ENCODE measurements at regions not wholly inside any gene's neighbourhood (a gene's known extent, or its start where the extent isn't known, plus 50 kb on each side); places are given as distances from the start of the nearest gene placed in this dataset.

- H3K27me3 ChIP-seq = peaks cover 0 to 46% (median 21%) of the 10 kb centered on the region in 3 donors
- intact Hi-C loops (cut with DNase I; ENCODE audit: low total_unique reads) = no loop called here
- TF ChIP-seq EP300 (IDR thresholded peaks at IDR 0.05) (no peak), CTCF (IDR thresholded peaks at IDR 0.05) (no peak), POLR2AphosphoS5 (IDR thresholded peaks at IDR 0.05) (no peak), POLR2A (IDR thresholded peaks at IDR 0.05) (no peak)
- DNase-seq = no peak
- H3K27ac ChIP-seq = no peak overlapping the region
- H3K4me1 ChIP-seq = no peaks in the 10 kb centered on the region
- no peaks in the 10 kb centered on the region for H3K36me3 ChIP-seq
- no peak overlapping the region for H3K4me3 ChIP-seq
- 48 to 62% (median 58%) methylated on average over 14 of the region's 14 CpGs for WGBS, 5 donors
- peaks cover 0 to 4% (median 0%) of the 10 kb centered on the region in 4 donors for H3K9me3 ChIP-seq
These were observed 70.8 kb downstream of the ADRA2C start for GRCh38 chr4:3836756-3837601.

- H3K27ac ChIP-seq = no peak overlapping the region
- H3K4me3 ChIP-seq = no peak overlapping the region
- 80 to 91% (median 86%) methylated on average over 4 to 6 of the region's 6 CpGs for WGBS, 5 donors
- peaks cover 0 to 4% (median 0%) of the 10 kb centered on the region in 4 donors for H3K9me3 ChIP-seq
- no peaks in the 10 kb centered on the region for H3K4me1 ChIP-seq
- no peak for DNase-seq
- no peak for TF ChIP-seq POLR2AphosphoS5 (IDR thresholded peaks at IDR 0.05)
- TF ChIP-seq POLR2A (IDR thresholded peaks at IDR 0.05) = no peak
- no peak for TF ChIP-seq EP300 (IDR thresholded peaks at IDR 0.05)
- no peak for TF ChIP-seq CTCF (IDR thresholded peaks at IDR 0.05)
- intact Hi-C loops (cut with DNase I; ENCODE audit: low total_unique reads) = no loop called here
- peaks cover 0 to 38% (median 21%) of the 10 kb centered on the region in 3 donors for H3K27me3 ChIP-seq
- no peaks in the 10 kb centered on the region for H3K36me3 ChIP-seq
These were observed 72.5 kb downstream of the ADRA2C start for GRCh38 chr4:3838437-3839380.

GRCh38 chr4:3845094-3845743, 79.0 kb downstream of the ADRA2C start:
- Histone ChIP-seq H3K4me3 (no peak overlapping the region), H3K4me1 (no peaks in the 10 kb centered on the region), H3K36me3 (no peaks in the 10 kb centered on the region), H3K9me3 (peaks cover 2 to 11% (median 7%) of the 10 kb centered on the region in 4 donors), H3K27me3 (peaks cover 0 to 7% (median 0%) of the 10 kb centered on the region in 3 donors), H3K27ac (no peak overlapping the region)
- intact Hi-C loops (cut with DNase I; ENCODE audit: low total_unique reads) = no loop called here
- no peak for TF ChIP-seq POLR2AphosphoS5 (IDR thresholded peaks at IDR 0.05)
- no peak for TF ChIP-seq POLR2A (IDR thresholded peaks at IDR 0.05)
- no peak for TF ChIP-seq EP300 (IDR thresholded peaks at IDR 0.05)
- TF ChIP-seq CTCF (IDR thresholded peaks at IDR 0.05) = no peak
- DNase-seq = no peak
- WGBS, 5 donors = 34 to 46% (median 40%) methylated on average over 8 of the region's 8 CpGs

Data from stomach (tissue), 8 donors.